GM23338 (cell line): ENCODE measurements at regions not wholly inside any gene's neighbourhood (a gene's known extent, or its start where the extent isn't known, plus 50 kb on each side); places are given as distances from the start of the nearest gene placed in this dataset.

Source experiments
- CREB1 ChIP-seq: fragments of 250-450 bp; sonication (Bioruptor Pico); IDR thresholded peaks from 2 replicates; pipeline ENCODE4 v1.5.0; 2020; ENCODE audit warnings: low read depth, mild to moderate bottlenecking, moderate library complexity
- EZH2 ChIP-seq: fragments of 200-600 bp; sonication (generic); IDR thresholded peaks from one replicate; pipeline ENCODE4 v1.8.0; 2017; ENCODE audit warnings: antibody characterized with exemption, mild to moderate bottlenecking, low read depth; ENCODE audit not compliant: unreplicated experiment
- EZH2phosphoT487 ChIP-seq: fragments of 200-600 bp; sonication (generic); IDR thresholded peaks from one replicate; pipeline ENCODE4 v1.8.1; 2018; ENCODE audit warnings: antibody characterized with exemption; ENCODE audit not compliant: unreplicated experiment
- JUNB ChIP-seq: IDR thresholded peaks from one replicate; pipeline ENCODE4 v1.6.1; 2016; ENCODE audit warnings: antibody characterized with exemption; ENCODE audit not compliant: unreplicated experiment
- NANOG ChIP-seq: IDR thresholded peaks from 2 replicates; pipeline ENCODE4 v1.6.1; 2016; ENCODE audit warnings: antibody characterized with exemption, borderline replicate concordance
- POLR2AphosphoS5 ChIP-seq: IDR thresholded peaks from 2 replicates; pipeline ENCODE4 v1.6.1; 2016; ENCODE audit warnings: antibody characterized with exemption, low read depth
- ZNF114 ChIP-seq: fragments of 250-450 bp; sonication (Bioruptor Pico); IDR thresholded peaks from 2 replicates; pipeline ENCODE4 v1.5.0; 2020; ENCODE audit warnings: mild to moderate bottlenecking, moderate library complexity
- TF ChIP-seq, protein P1 (sequence below), 2 experiments: fragments of 200-600 bp in 1 of 2; sonication (generic) in 1 of 2; conservative IDR thresholded peaks; 2 replicates each; pipeline versions ENCODE4 v1.5.1 to v1.6.1; 2016 to 2017; ENCODE audit warnings: antibody characterized with exemption in 2 of 2, low read depth in 2 of 2, mild to moderate bottlenecking in 2 of 2, moderate library complexity in 1 of 2
- TF ChIP-seq, protein P2 (sequence below): IDR thresholded peaks from one replicate; pipeline ENCODE4 v1.6.1; 2018; ENCODE audit warnings: antibody characterized with exemption; ENCODE audit not compliant: unreplicated experiment
- TF ChIP-seq, protein P3 (sequence below): IDR thresholded peaks from 2 replicates; pipeline ENCODE4 v1.6.1; 2016; ENCODE audit warnings: antibody characterized with exemption

DNA sequence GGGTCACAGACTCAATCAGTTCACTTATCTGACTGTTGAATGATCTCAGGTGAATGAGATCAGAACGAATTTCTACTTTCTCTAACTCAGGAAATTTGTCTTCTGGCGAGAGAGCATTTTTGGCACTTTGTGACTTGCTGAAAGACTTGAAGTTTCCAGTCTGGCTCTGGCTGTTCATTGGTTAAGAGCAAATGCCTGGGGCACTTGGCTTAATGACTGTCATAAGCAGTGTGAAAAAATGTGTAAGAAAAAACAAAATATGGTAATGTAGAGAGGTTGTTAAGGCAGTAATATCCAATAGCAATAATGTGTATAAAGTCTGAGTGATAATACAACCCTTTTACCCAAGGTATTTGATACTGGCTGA lies 71.3 kb upstream of the PGRMC2 start:
- no peak for TF ChIP-seq EZH2phosphoT487
- TF ChIP-seq CREB1 (CRISPR knock-in tag) = no peak
- TF ChIP-seq, protein P1, sequence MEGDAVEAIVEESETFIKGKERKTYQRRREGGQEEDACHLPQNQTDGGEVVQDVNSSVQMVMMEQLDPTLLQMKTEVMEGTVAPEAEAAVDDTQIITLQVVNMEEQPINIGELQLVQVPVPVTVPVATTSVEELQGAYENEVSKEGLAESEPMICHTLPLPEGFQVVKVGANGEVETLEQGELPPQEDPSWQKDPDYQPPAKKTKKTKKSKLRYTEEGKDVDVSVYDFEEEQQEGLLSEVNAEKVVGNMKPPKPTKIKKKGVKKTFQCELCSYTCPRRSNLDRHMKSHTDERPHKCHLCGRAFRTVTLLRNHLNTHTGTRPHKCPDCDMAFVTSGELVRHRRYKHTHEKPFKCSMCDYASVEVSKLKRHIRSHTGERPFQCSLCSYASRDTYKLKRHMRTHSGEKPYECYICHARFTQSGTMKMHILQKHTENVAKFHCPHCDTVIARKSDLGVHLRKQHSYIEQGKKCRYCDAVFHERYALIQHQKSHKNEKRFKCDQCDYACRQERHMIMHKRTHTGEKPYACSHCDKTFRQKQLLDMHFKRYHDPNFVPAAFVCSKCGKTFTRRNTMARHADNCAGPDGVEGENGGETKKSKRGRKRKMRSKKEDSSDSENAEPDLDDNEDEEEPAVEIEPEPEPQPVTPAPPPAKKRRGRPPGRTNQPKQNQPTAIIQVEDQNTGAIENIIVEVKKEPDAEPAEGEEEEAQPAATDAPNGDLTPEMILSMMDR (conservative IDR thresholded peaks at IDR 0.05; ENCODE audit: low read depth in 2 of 2) = no peak
- no peak for TF ChIP-seq EZH2
- no peak for TF ChIP-seq POLR2AphosphoS5
- TF ChIP-seq NANOG = no peak
- no peak for TF ChIP-seq JUNB
- TF ChIP-seq, protein P2, sequence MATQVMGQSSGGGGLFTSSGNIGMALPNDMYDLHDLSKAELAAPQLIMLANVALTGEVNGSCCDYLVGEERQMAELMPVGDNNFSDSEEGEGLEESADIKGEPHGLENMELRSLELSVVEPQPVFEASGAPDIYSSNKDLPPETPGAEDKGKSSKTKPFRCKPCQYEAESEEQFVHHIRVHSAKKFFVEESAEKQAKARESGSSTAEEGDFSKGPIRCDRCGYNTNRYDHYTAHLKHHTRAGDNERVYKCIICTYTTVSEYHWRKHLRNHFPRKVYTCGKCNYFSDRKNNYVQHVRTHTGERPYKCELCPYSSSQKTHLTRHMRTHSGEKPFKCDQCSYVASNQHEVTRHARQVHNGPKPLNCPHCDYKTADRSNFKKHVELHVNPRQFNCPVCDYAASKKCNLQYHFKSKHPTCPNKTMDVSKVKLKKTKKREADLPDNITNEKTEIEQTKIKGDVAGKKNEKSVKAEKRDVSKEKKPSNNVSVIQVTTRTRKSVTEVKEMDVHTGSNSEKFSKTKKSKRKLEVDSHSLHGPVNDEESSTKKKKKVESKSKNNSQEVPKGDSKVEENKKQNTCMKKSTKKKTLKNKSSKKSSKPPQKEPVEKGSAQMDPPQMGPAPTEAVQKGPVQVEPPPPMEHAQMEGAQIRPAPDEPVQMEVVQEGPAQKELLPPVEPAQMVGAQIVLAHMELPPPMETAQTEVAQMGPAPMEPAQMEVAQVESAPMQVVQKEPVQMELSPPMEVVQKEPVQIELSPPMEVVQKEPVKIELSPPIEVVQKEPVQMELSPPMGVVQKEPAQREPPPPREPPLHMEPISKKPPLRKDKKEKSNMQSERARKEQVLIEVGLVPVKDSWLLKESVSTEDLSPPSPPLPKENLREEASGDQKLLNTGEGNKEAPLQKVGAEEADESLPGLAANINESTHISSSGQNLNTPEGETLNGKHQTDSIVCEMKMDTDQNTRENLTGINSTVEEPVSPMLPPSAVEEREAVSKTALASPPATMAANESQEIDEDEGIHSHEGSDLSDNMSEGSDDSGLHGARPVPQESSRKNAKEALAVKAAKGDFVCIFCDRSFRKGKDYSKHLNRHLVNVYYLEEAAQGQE = no peak
- TF ChIP-seq, protein P3, sequence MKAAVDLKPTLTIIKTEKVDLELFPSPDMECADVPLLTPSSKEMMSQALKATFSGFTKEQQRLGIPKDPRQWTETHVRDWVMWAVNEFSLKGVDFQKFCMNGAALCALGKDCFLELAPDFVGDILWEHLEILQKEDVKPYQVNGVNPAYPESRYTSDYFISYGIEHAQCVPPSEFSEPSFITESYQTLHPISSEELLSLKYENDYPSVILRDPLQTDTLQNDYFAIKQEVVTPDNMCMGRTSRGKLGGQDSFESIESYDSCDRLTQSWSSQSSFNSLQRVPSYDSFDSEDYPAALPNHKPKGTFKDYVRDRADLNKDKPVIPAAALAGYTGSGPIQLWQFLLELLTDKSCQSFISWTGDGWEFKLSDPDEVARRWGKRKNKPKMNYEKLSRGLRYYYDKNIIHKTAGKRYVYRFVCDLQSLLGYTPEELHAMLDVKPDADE = no peak
- no peak for TF ChIP-seq ZNF114 (CRISPR knock-in tag)
